ENCODE measurements at regions not wholly inside any gene's neighbourhood (a gene's known extent, or its start where the extent isn't known, plus 50 kb on each side); places are given as distances from the start of the nearest gene placed in this dataset.
"Not testable (repeated sequence)": the region's sequence is repeated elsewhere in the genome, so short reads cannot be mapped to it uniquely, and the experiment has no call there.

DNA sequence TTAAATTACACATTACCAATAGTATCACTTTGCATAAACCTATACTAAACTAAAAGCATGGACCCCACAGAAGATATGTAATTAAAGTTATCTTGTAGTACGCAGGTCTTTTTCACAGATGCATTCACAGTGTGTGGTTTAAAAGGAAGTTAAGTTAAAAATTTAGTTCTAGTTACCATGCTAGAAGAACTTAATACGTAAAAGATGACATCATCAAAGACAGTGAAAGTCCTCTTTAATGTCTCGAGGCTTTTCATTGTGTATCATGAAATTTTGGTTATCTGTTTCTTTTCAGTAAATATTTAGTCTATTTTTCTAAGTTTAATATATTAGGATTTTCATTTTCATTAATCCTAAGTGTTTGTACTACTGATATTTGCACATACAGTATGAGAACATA, 934.6 kb upstream of the FOXG1 start:
- H3K27me3 ChIP-seq (replicated peaks in 2 of 5; ENCODE audit: control insufficient read depth in 4 of 5, insufficient read depth in 5 of 5, low read length in 4 of 5); H3K36me3 ChIP-seq (ENCODE audit: control insufficient read depth in 4 of 4, insufficient read depth in 4 of 4, low read length in 3 of 4); POLR2A ChIA-PET; CTCF ChIA-PET; H3K4me3 ChIP-seq (ENCODE audit: control insufficient read depth in 1 of 7, extremely low read depth in 1 of 7, insufficient read depth in 4 of 7, low read depth in 2 of 7, low read length in 6 of 7); DNase-seq; H3K27ac ChIP-seq (ENCODE audit: insufficient read depth in 1 of 2, low read depth in 1 of 2, low read length in 2 of 2, poor library complexity in 1 of 2, severe bottlenecking in 2 of 2); H3K9me3 ChIP-seq (ENCODE audit: control extremely low read depth in 1 of 5, control insufficient read depth in 4 of 5, insufficient read depth in 2 of 5, low read depth in 1 of 5, low read length in 4 of 5); H3K4me1 ChIP-seq (ENCODE audit: control extremely low read depth in 1 of 4, control insufficient read depth in 4 of 4, insufficient read depth in 4 of 4, low read length in 3 of 4): not testable (repeated sequence)
- no CpG with 5 or more reads among the region's 3 CpGs for WGBS (ENCODE audit: insufficient coverage)

DNA sequence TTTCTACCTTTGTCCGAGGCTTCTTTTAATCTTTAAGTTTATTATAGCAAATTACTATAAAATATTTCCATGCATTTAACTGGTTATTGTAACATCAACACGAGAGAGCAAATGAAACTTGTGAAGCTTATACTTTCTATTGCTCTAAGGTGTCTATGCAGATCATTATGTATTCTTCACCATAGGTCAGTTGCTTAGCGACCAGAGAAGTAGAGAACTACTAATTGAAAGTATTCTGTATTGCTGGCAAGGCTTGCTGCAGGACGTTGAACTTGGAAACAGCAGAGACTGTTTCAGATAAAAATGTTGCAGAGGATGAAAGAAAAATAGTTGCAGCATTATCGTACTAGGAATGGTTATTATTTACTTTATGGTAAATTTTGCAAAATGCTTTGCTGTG, 933.6 kb upstream of the FOXG1 start:
- H3K36me3 ChIP-seq (ENCODE audit: control insufficient read depth in 4 of 4, insufficient read depth in 4 of 4, low read length in 3 of 4); H3K27ac ChIP-seq (ENCODE audit: insufficient read depth in 1 of 2, low read depth in 1 of 2, low read length in 2 of 2, poor library complexity in 1 of 2, severe bottlenecking in 2 of 2); DNase-seq; H3K27me3 ChIP-seq (replicated peaks in 2 of 5; ENCODE audit: control insufficient read depth in 4 of 5, insufficient read depth in 5 of 5, low read length in 4 of 5); CTCF ChIA-PET; H3K4me3 ChIP-seq (ENCODE audit: control insufficient read depth in 1 of 7, extremely low read depth in 1 of 7, insufficient read depth in 4 of 7, low read depth in 2 of 7, low read length in 6 of 7); H3K4me1 ChIP-seq (ENCODE audit: control extremely low read depth in 1 of 4, control insufficient read depth in 4 of 4, insufficient read depth in 4 of 4, low read length in 3 of 4); POLR2A ChIA-PET; H3K9me3 ChIP-seq (ENCODE audit: control extremely low read depth in 1 of 5, control insufficient read depth in 4 of 5, insufficient read depth in 2 of 5, low read depth in 1 of 5, low read length in 4 of 5): not testable (repeated sequence)
- 100% methylated on average over 1 of the region's 5 CpGs for WGBS (ENCODE audit: insufficient coverage)

DNA sequence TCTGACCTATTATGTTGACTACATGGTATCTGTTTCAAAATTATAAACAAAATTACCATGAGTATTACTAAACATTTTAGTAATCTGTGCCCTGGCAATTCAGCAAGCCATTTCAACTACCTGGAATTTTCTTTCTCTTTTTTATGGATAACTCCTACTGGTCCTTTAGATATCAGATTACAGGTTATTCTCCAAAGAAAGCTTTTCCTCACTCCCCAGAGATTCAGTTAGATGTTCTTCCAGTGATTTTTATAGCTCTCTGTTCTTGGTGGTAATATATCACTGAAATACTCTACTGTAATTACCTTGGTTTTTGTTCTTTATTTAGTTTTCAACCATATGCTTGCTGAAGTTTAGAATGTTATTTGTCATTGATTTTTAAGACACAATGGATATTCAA, 930.2 kb upstream of the FOXG1 start:
- H3K36me3 ChIP-seq (ENCODE audit: control insufficient read depth in 4 of 4, insufficient read depth in 4 of 4, low read length in 3 of 4), result no peaks in the 10 kb centered on the region
- H3K27me3 ChIP-seq (replicated peaks in 2 of 5; ENCODE audit: control insufficient read depth in 4 of 5, insufficient read depth in 5 of 5, low read length in 4 of 5), result peaks cover 0 to 5% (median 0%) of the 10 kb centered on the region in 5 experiments
- no peaks in the 10 kb centered on the region for H3K4me1 ChIP-seq (ENCODE audit: control extremely low read depth in 1 of 4, control insufficient read depth in 4 of 4, insufficient read depth in 4 of 4, low read length in 3 of 4)
- H3K27ac ChIP-seq (ENCODE audit: insufficient read depth in 1 of 2, low read depth in 1 of 2, low read length in 2 of 2, poor library complexity in 1 of 2, severe bottlenecking in 2 of 2), result no peak overlapping the region
- H3K4me3 ChIP-seq (ENCODE audit: control insufficient read depth in 1 of 7, extremely low read depth in 1 of 7, insufficient read depth in 4 of 7, low read depth in 2 of 7, low read length in 6 of 7), result no peak overlapping the region
- DNase-seq, result no peak
- no peaks in the 10 kb centered on the region for H3K9me3 ChIP-seq (ENCODE audit: control extremely low read depth in 1 of 5, control insufficient read depth in 4 of 5, insufficient read depth in 2 of 5, low read depth in 1 of 5, low read length in 4 of 5)
- CTCF ChIA-PET, result no interaction called here
- POLR2A ChIA-PET, result no interaction called here

DNA sequence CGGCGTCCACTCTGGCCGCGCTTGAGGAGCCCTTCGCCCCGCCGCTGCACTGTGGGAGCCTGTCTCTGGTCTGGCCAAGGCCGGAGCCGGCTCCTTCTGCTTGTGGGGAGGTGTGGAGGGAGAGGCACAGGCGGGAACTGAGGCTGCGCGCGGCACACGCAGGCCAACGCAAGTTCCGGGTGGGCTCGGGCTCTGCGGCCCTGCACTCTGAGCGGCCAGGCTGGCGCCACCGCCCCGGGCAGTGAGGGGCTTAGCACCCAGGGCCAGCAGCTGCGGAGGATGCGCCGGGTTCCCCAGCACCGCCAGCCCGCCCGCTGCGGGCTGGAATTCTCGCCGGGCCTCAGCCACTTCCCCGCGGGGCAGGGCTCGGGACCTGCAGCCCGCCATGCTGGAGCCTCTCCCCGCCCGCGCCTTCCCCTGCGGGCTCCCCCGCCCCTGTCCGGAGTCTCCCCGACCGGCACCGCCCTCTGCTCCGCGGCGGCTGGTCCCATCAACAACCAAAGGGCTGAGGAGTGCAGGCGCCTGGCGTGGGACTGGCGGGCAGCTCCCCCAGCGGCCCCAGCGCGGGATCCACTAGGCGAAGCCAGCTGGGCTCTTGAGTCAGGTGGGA, 921.2 kb upstream of the FOXG1 start:
- POLR2A ChIA-PET, result no interaction called here
- H3K27me3 ChIP-seq (replicated peaks in 2 of 5; ENCODE audit: control insufficient read depth in 4 of 5, insufficient read depth in 5 of 5, low read length in 4 of 5), result peaks cover 0 to 2% (median 0%) of the 10 kb centered on the region in 5 experiments
- no peaks in the 10 kb centered on the region for H3K36me3 ChIP-seq (ENCODE audit: control insufficient read depth in 4 of 4, insufficient read depth in 4 of 4, low read length in 3 of 4)
- H3K27ac ChIP-seq (ENCODE audit: insufficient read depth in 1 of 2, low read depth in 1 of 2, low read length in 2 of 2, poor library complexity in 1 of 2, severe bottlenecking in 2 of 2), result no peak overlapping the region
- CTCF ChIA-PET, result no interaction called here
- no peak for DNase-seq
- no peaks in the 10 kb centered on the region for H3K4me1 ChIP-seq (ENCODE audit: control extremely low read depth in 1 of 4, control insufficient read depth in 4 of 4, insufficient read depth in 4 of 4, low read length in 3 of 4)
- WGBS (ENCODE audit: insufficient coverage), result 95% methylated on average over 39 of the region's 54 CpGs
- H3K9me3 ChIP-seq (ENCODE audit: control extremely low read depth in 1 of 5, control insufficient read depth in 4 of 5, insufficient read depth in 2 of 5, low read depth in 1 of 5, low read length in 4 of 5), result no peaks in the 10 kb centered on the region
- no peak overlapping the region for H3K4me3 ChIP-seq (ENCODE audit: control insufficient read depth in 1 of 7, extremely low read depth in 1 of 7, insufficient read depth in 4 of 7, low read depth in 2 of 7, low read length in 6 of 7)

DNA sequence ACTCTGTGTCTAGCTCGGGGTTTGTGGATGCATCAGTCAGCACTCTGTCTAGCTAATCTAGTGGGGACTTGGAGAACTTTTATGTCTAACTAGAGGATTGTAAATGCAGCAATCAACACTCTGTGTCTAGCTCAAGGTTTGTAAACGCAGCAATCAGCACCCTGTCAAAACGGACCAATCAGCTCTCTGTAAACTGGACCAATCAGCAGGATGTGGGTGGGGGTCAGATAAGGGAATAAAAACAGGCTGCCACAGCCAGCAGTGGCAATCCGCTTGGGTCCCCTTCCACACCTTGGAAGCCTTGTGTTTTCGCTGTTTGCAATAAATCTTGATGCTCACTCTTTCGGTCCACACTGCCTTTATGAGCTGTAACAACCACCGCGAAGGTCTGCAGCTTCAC, 920.7 kb upstream of the FOXG1 start:
- ChIA-PET CTCF (no interaction called here), POLR2A (interaction anchor here (0.7 kb wide), 1 partner anchor 902 kb away, joined by 3 read pairs; no protein-coding TSS in a partner anchor)
- Histone ChIP-seq H3K4me3 (ENCODE audit: control insufficient read depth in 1 of 7, extremely low read depth in 1 of 7, insufficient read depth in 4 of 7, low read depth in 2 of 7, low read length in 6 of 7) (no peak overlapping the region), H3K36me3 (ENCODE audit: control insufficient read depth in 4 of 4, insufficient read depth in 4 of 4, low read length in 3 of 4) (no peaks in the 10 kb centered on the region), H3K9me3 (ENCODE audit: control extremely low read depth in 1 of 5, control insufficient read depth in 4 of 5, insufficient read depth in 2 of 5, low read depth in 1 of 5, low read length in 4 of 5) (no peaks in the 10 kb centered on the region), H3K4me1 (ENCODE audit: control extremely low read depth in 1 of 4, control insufficient read depth in 4 of 4, insufficient read depth in 4 of 4, low read length in 3 of 4) (no peaks in the 10 kb centered on the region), H3K27me3 (replicated peaks in 2 of 5; ENCODE audit: control insufficient read depth in 4 of 5, insufficient read depth in 5 of 5, low read length in 4 of 5) (peaks cover 0 to 2% (median 0%) of the 10 kb centered on the region in 5 experiments), H3K27ac (ENCODE audit: insufficient read depth in 1 of 2, low read depth in 1 of 2, low read length in 2 of 2, poor library complexity in 1 of 2, severe bottlenecking in 2 of 2) (no peak overlapping the region)
- 96% methylated on average over 7 of the region's 8 CpGs for WGBS (ENCODE audit: insufficient coverage)
- DNase-seq, result no peak

DNA sequence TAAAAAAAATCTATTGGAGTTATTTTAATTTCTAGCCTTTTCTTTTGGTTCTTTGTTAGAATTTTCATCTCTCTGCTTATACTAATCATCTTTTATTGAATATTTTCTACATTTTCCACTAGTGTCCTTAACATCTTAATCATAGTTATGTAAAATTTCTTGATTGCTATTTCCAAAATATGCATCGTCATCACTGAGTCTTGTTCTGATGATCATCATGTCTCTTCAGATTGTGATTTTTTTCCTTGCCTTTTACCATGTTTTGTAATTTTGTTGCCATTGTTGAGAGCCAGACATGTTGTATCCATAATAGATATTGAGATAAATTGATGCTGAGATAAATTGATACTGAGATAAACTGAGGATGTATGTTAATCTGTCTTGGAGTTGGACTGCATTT, 919.1 kb upstream of the FOXG1 start:
- H3K4me3 ChIP-seq (ENCODE audit: control insufficient read depth in 1 of 7, extremely low read depth in 1 of 7, insufficient read depth in 4 of 7, low read depth in 2 of 7, low read length in 6 of 7); H3K36me3 ChIP-seq (ENCODE audit: control insufficient read depth in 4 of 4, insufficient read depth in 4 of 4, low read length in 3 of 4); H3K4me1 ChIP-seq (ENCODE audit: control extremely low read depth in 1 of 4, control insufficient read depth in 4 of 4, insufficient read depth in 4 of 4, low read length in 3 of 4); H3K9me3 ChIP-seq (ENCODE audit: control extremely low read depth in 1 of 5, control insufficient read depth in 4 of 5, insufficient read depth in 2 of 5, low read depth in 1 of 5, low read length in 4 of 5); H3K27ac ChIP-seq (ENCODE audit: insufficient read depth in 1 of 2, low read depth in 1 of 2, low read length in 2 of 2, poor library complexity in 1 of 2, severe bottlenecking in 2 of 2); POLR2A ChIA-PET; DNase-seq; CTCF ChIA-PET; H3K27me3 ChIP-seq (replicated peaks in 2 of 5; ENCODE audit: control insufficient read depth in 4 of 5, insufficient read depth in 5 of 5, low read length in 4 of 5): not testable (repeated sequence)
- WGBS (ENCODE audit: insufficient coverage), result 100% methylated on average over 1 of the region's 1 CpG

DNA sequence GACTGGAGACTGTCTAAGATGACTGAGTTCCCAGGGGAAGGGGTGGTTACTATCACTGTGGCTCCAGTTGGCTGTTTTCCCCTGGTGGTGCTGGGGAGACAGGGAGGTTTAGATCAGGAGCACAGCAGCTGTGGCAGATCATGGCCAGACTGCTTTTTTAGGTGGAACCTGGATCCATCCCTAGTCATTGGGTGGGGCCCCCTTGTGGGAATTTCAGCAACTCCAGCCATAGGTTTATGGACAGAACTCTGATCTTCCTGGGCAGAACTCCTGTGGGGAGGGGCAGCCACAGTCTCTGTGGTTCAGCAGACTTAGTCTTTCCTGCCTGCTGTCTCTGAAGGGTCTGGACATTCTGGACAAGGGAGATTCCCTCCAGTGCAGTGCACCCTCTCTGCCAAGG, 917.4 kb upstream of the FOXG1 start:
- H3K27me3 ChIP-seq (replicated peaks in 2 of 5; ENCODE audit: control insufficient read depth in 4 of 5, insufficient read depth in 5 of 5, low read length in 4 of 5); H3K4me3 ChIP-seq (ENCODE audit: control insufficient read depth in 1 of 7, extremely low read depth in 1 of 7, insufficient read depth in 4 of 7, low read depth in 2 of 7, low read length in 6 of 7); DNase-seq; H3K36me3 ChIP-seq (ENCODE audit: control insufficient read depth in 4 of 4, insufficient read depth in 4 of 4, low read length in 3 of 4); H3K27ac ChIP-seq (ENCODE audit: insufficient read depth in 1 of 2, low read depth in 1 of 2, low read length in 2 of 2, poor library complexity in 1 of 2, severe bottlenecking in 2 of 2); CTCF ChIA-PET; H3K9me3 ChIP-seq (ENCODE audit: control extremely low read depth in 1 of 5, control insufficient read depth in 4 of 5, insufficient read depth in 2 of 5, low read depth in 1 of 5, low read length in 4 of 5); H3K4me1 ChIP-seq (ENCODE audit: control extremely low read depth in 1 of 4, control insufficient read depth in 4 of 4, insufficient read depth in 4 of 4, low read length in 3 of 4); POLR2A ChIA-PET: not testable (repeated sequence)
